Central memory CD8-positive, alpha-beta T cell (primary cell): ENCODE measurements at regions not wholly inside any gene's neighbourhood (a gene's known extent, or its start where the extent isn't known, plus 50 kb on each side); places are given as distances from the start of the nearest gene placed in this dataset.
"Not testable (repeated sequence)": the region's sequence is repeated elsewhere in the genome, so short reads cannot be mapped to it uniquely, and the experiment has no call there.

Source experiments
- ATAC-seq: fragments of 150-1000 bp; cut with Tn5 transposase; replicated peaks from 2 replicates; pipeline ENCODE4 v1.10.0; 2022; ENCODE audit warnings: mild to moderate bottlenecking, moderate FRiP score, moderate number of reproducible peaks; ENCODE audit not compliant: poor library complexity, severe bottlenecking; ENCODE audit errors: extremely low read depth
- DNase-seq, 2 donors: peaks; one replicate each; pipeline ENCODE4 v3.0.0; 2021; ENCODE audit warnings: low spot score in 2 of 2
- H3K27ac Mint-ChIP-seq: one replicate; pipeline ENCODE4 v1.8.0; 2022; ENCODE audit warnings: low read depth, mild to moderate bottlenecking, moderate library complexity, mixed read lengths
- H3K27me3 Mint-ChIP-seq: one replicate; pipeline ENCODE4 v1.8.0; 2022; ENCODE audit warnings: mixed read lengths
- H3K36me3 Mint-ChIP-seq: one replicate; pipeline ENCODE4 v1.8.0; 2022; ENCODE audit warnings: mild to moderate bottlenecking, moderate library complexity, mixed read lengths; ENCODE audit not compliant: insufficient read depth
- H3K4me1 Mint-ChIP-seq: one replicate; pipeline ENCODE4 v1.8.0; 2022; ENCODE audit warnings: mixed read lengths
- H3K4me3 Mint-ChIP-seq: one replicate; pipeline ENCODE4 v1.8.0; 2022; ENCODE audit warnings: mild to moderate bottlenecking, moderate library complexity, mixed read lengths
- H3K9me3 Mint-ChIP-seq: one replicate; pipeline ENCODE4 v1.8.0; 2022; ENCODE audit warnings: mixed read lengths

DNA sequence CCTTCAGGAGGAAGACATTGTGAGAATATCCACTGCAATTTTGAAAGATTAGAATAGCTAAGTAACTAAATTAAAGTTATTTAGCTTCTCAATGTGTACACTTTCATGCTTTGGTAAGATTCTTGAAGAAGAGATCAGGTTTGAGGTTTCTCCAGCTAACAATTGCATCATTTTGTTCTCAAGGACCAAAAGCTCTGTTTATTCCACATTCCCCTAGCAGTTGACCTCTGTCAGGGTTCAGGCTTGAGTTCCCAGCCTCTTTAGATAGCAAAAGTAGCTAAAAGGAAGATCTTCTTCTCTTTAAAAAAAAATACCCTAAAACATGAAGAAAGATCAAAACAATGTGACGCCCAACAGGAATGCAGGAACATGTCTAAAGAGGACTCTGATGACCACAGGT, 179.4 kb upstream of the IGFBP3 start:
- DNase-seq (no peak), ATAC-seq (no peak)
- peaks cover 6% of the 10 kb centered on the region for H3K9me3 Mint-ChIP-seq
- no peaks in the 10 kb centered on the region for H3K4me1 Mint-ChIP-seq
- H3K36me3 Mint-ChIP-seq, result no peaks in the 10 kb centered on the region
- H3K4me3 Mint-ChIP-seq, result no peak overlapping the region
- no peak overlapping the region for H3K27ac Mint-ChIP-seq
- H3K27me3 Mint-ChIP-seq, result no peaks in the 10 kb centered on the region

- DNase-seq (no peak), ATAC-seq (no peak)
- Mint-ChIP-seq H3K4me3 (no peak overlapping the region), H3K9me3 (peaks cover 6% of the 10 kb centered on the region), H3K27ac (no peak overlapping the region), H3K4me1 (no peaks in the 10 kb centered on the region), H3K27me3 (no peaks in the 10 kb centered on the region), H3K36me3 (no peaks in the 10 kb centered on the region)
Measured at GRCh38 chr7:46099076-46099475, 178.0 kb upstream of the IGFBP3 start.

- no peak overlapping the region for H3K27ac Mint-ChIP-seq
- H3K9me3 Mint-ChIP-seq, result peaks cover 18% of the 10 kb centered on the region
- no peak for ATAC-seq
- no peaks in the 10 kb centered on the region for H3K4me1 Mint-ChIP-seq
- H3K4me3 Mint-ChIP-seq, result no peak overlapping the region
- H3K36me3 Mint-ChIP-seq, result peaks cover 2% of the 10 kb centered on the region
- DNase-seq, result no peak
- no peaks in the 10 kb centered on the region for H3K27me3 Mint-ChIP-seq
Measured at GRCh38 chr7:46091071-46091470, 170.0 kb upstream of the IGFBP3 start.

DNA sequence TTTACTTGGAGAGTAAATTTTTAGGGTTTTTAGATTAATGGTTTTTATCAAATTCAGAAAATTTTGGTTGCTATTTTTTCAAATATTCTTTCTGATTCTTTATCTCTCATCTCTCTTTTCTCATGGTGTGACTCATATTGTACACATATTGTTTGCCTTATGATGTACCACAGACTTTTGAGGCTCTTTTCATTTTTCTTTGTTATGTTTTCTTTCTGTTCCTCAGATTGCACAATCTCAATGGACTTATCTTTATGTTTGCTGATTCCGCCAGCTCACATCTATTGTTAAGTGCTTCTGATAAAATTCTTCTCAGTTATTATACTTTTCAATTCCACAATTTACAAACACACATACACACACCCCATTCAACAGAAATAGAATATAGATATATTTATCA, 168.2 kb upstream of the IGFBP3 start:
- no peak overlapping the region for H3K4me3 Mint-ChIP-seq
- no peak for DNase-seq
- H3K9me3 Mint-ChIP-seq, result peaks cover 18% of the 10 kb centered on the region

GRCh38 chr7:46088486-46088885, 167.4 kb upstream of the IGFBP3 start:
- ATAC-seq, result not testable (repeated sequence)

More for the DNA sequence above, 168.2 kb upstream of the IGFBP3 start:
- Mint-ChIP-seq H3K27ac (no peak overlapping the region), H3K36me3 (peaks cover 2% of the 10 kb centered on the region), H3K4me1 (no peaks in the 10 kb centered on the region), H3K27me3 (no peaks in the 10 kb centered on the region)
- no peak for ATAC-seq

GRCh38 chr7:46080595-46081159, 159.6 kb upstream of the IGFBP3 start:
- H3K4me1 Mint-ChIP-seq, result no peaks in the 10 kb centered on the region
- H3K36me3 Mint-ChIP-seq, result no peaks in the 10 kb centered on the region
- no peaks in the 10 kb centered on the region for H3K9me3 Mint-ChIP-seq
- no peak overlapping the region for H3K4me3 Mint-ChIP-seq
- H3K27me3 Mint-ChIP-seq, result no peaks in the 10 kb centered on the region
- no peak overlapping the region for H3K27ac Mint-ChIP-seq
- ATAC-seq (no peak), DNase-seq (no peak)

More at GRCh38 chr7:46088486-46088885, 167.4 kb upstream of the IGFBP3 start:
- H3K27ac Mint-ChIP-seq, H3K4me1 Mint-ChIP-seq, DNase-seq, H3K4me3 Mint-ChIP-seq, H3K36me3 Mint-ChIP-seq, H3K27me3 Mint-ChIP-seq: not testable (repeated sequence)
- H3K9me3 Mint-ChIP-seq, result peaks cover 18% of the 10 kb centered on the region

- ATAC-seq (no peak), DNase-seq (no peak)
- Mint-ChIP-seq H3K36me3 (no peaks in the 10 kb centered on the region), H3K4me1 (no peaks in the 10 kb centered on the region), H3K9me3 (no peaks in the 10 kb centered on the region), H3K27ac (no peak overlapping the region), H3K4me3 (no peak overlapping the region), H3K27me3 (no peaks in the 10 kb centered on the region)
Measured at GRCh38 chr7:46079421-46079820, 158.3 kb upstream of the IGFBP3 start.

DNA sequence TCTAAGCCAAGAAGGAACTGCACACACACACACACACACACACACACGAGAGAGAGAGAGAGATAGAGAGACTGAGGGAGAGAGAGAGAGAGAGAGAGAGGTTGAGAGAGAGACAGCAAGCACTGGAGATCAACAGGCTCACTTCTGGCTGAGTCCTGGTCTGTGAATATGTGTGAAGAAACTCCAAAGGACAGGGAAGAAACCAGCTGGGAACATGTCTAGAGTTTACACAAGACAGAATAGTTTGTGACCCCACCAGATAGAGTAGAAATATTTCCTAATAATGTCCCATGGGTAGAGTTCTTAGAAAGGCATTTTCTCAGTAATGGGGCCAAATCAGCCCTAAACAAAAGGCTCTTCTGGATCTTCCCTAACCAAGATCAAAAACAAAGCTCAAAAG, 155.5 kb upstream of the IGFBP3 start:
- Mint-ChIP-seq H3K27ac (no peak overlapping the region), H3K36me3 (no peaks in the 10 kb centered on the region), H3K4me1 (no peaks in the 10 kb centered on the region), H3K4me3 (no peak overlapping the region), H3K9me3 (no peaks in the 10 kb centered on the region), H3K27me3 (no peaks in the 10 kb centered on the region)
- ATAC-seq, result no peak
- DNase-seq, result no peak

DNA sequence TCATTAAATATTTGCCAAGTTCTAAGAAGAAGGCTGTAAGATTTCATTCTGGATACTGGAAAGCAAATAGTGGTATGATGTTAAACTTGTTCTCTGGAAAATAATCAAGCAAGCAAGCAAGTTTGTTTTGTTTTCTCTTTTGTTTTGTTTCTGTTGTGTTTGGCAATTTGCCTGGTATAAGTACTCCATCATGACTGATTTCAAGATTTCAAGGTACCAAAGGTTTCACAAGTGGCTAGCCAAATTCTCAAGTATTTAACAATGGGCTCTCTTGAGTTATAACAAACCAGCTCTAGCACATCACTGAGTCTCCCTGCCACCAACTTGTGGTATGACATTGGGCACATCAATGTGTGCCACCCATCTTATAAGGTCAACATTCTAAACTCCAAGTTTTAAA, 151.7 kb upstream of the IGFBP3 start:
- no peak for ATAC-seq
- Mint-ChIP-seq H3K27me3 (no peaks in the 10 kb centered on the region), H3K9me3 (no peaks in the 10 kb centered on the region)

GRCh38 chr7:46071601-46072000, 150.5 kb upstream of the IGFBP3 start:
- H3K9me3 Mint-ChIP-seq, result peaks cover 5% of the 10 kb centered on the region
- no peak for DNase-seq
- no peak overlapping the region for H3K4me3 Mint-ChIP-seq

More for the DNA sequence above, 151.7 kb upstream of the IGFBP3 start:
- Mint-ChIP-seq H3K27ac (no peak overlapping the region), H3K4me1 (no peaks in the 10 kb centered on the region), H3K36me3 (no peaks in the 10 kb centered on the region), H3K4me3 (no peak overlapping the region)
- no peak for DNase-seq

GRCh38 chr7:46071076-46071475, 150.0 kb upstream of the IGFBP3 start:
- H3K9me3 Mint-ChIP-seq, result peaks cover 5% of the 10 kb centered on the region
- H3K27me3 Mint-ChIP-seq, result no peaks in the 10 kb centered on the region
- no peaks in the 10 kb centered on the region for H3K4me1 Mint-ChIP-seq
- no peak for DNase-seq
- no peak overlapping the region for H3K27ac Mint-ChIP-seq
- no peak overlapping the region for H3K4me3 Mint-ChIP-seq
- ATAC-seq, result no peak
- no peaks in the 10 kb centered on the region for H3K36me3 Mint-ChIP-seq

More at GRCh38 chr7:46071601-46072000, 150.5 kb upstream of the IGFBP3 start:
- Mint-ChIP-seq H3K36me3 (no peaks in the 10 kb centered on the region), H3K4me1 (no peaks in the 10 kb centered on the region), H3K27me3 (no peaks in the 10 kb centered on the region), H3K27ac (no peak overlapping the region)
- no peak for ATAC-seq

DNA sequence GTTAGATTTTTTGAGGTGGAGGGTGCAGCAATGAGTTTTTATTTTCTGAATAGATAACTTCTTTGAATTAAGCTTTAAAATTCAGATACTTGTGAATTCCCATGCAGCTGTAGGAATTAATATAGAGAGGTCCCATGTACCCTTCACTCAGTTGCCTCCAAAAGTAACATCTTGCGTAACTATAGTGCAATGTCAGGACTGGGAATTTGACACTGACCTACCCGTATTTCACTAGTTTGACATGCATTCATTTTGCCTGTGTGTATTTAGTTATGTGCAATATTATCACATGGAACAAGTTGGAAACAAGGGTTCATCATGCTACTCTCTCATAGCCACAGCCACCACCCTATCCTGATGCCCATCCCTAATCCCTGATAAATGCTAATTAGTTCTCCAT, 147.1 kb upstream of the IGFBP3 start:
- Mint-ChIP-seq H3K36me3 (no peaks in the 10 kb centered on the region), H3K4me3 (no peak overlapping the region), H3K27ac (no peak overlapping the region), H3K27me3 (no peaks in the 10 kb centered on the region), H3K9me3 (peaks cover 5% of the 10 kb centered on the region), H3K4me1 (no peaks in the 10 kb centered on the region)
- DNase-seq (no peak), ATAC-seq (no peak)

DNA sequence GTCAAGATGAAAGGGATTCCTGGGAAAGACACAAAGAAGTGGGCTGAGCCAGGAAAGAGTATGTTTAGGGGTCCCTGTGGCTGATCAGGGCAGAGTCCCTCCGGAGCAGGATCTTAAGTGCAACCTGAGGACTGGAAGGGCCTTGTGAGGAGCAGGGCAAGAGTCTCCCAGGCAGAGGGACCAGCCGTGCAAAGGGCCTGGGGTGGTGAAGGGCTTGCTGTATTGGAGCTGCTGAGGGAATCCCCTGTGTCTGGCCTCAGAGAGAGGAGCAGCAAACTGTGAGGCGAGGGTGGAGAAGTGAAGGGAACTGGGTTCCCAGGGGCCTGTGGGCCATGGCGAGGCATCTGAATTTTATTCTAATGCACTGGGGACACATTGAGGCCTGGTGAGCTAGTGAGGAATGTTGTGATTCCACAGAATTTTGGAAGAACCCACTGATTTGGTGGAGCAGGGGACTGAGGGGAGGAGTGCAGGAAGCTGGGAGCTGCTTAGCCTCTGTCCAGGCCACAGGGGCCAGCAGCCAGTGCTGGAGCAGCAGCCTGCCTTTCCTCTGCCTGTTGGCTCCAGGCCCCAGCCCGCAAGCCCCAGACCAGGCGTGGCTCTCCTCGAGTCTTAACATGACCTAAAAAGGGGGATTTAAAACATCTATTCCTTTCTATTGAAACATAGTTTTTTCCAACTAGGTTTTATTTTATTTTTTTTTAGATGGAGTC, 138.4 kb upstream of the IGFBP3 start:
- H3K27me3 Mint-ChIP-seq, result no peaks in the 10 kb centered on the region
- no peaks in the 10 kb centered on the region for H3K4me1 Mint-ChIP-seq
- no peak for ATAC-seq
- no peak overlapping the region for H3K27ac Mint-ChIP-seq
- DNase-seq, result no peak
- H3K36me3 Mint-ChIP-seq, result no peaks in the 10 kb centered on the region
- H3K9me3 Mint-ChIP-seq, result peaks cover 6% of the 10 kb centered on the region
- H3K4me3 Mint-ChIP-seq, result no peak overlapping the region
